HepG2 (cell line): ENCODE measurements at regions not wholly inside any gene's neighbourhood (a gene's known extent, or its start where the extent isn't known, plus 50 kb on each side); places are given as distances from the start of the nearest gene placed in this dataset.
A peak's percentile ranks its signal among the peaks of the same experiment; 100 is the strongest.

Source experiments
- BRD4 ChIP-seq: sonication (generic); formaldehyde crosslinking; IDR thresholded peaks from 2 replicates; pipeline ENCODE4 v1.4.0; 2020; ENCODE audit warnings: missing genetic modification reagents
- ELF1 ChIP-seq: sonication (generic); formaldehyde crosslinking; IDR thresholded peaks from 2 replicates; pipeline ENCODE4 v1.4.0; 2020; ENCODE audit warnings: missing genetic modification reagents
- FIP1L1 ChIP-seq: fragments of 200-400 bp; formaldehyde crosslinking; IDR thresholded peaks from 2 replicates; pipeline ENCODE4 v1.6.1; 2018; ENCODE audit warnings: low read depth, mild to moderate bottlenecking, low read length, moderate library complexity, borderline replicate concordance; ENCODE audit not compliant: insufficient read depth
- FOXC1 ChIP-seq: sonication (generic); formaldehyde crosslinking; IDR thresholded peaks from 2 replicates; pipeline ENCODE4 v1.8.0; 2022; ENCODE audit warnings: mild to moderate bottlenecking, missing genetic modification reagents, borderline replicate concordance
- HDAC1 ChIP-seq: sonication (generic); formaldehyde crosslinking; IDR thresholded peaks from 2 replicates; pipeline ENCODE4 v1.5.1; 2020; ENCODE audit warnings: mild to moderate bottlenecking, missing genetic modification reagents
- MAFK ChIP-seq, 2 experiments: IDR thresholded peaks in 1 of 2; conservative IDR thresholded peaks in 1 of 2; 2 replicates each; pipeline ENCODE4 v1.6.1; 2011; ENCODE audit warnings: improper control_type of control experiment in 2 of 2, low read length in 2 of 2
- NFATC3 ChIP-seq: sonication (generic); formaldehyde crosslinking; IDR thresholded peaks from 2 replicates; pipeline ENCODE4 v1.5.1; 2020; ENCODE audit warnings: mild to moderate bottlenecking, missing genetic modification reagents
- NR2F1 ChIP-seq, 2 experiments: fragments of 450-650 bp in 1 of 2; formaldehyde crosslinking in 1 of 2; IDR thresholded peaks; 2 replicates each; pipeline versions ENCODE4 v1.5.0 to v1.6.1; 2016 to 2020; ENCODE audit warnings: mild to moderate bottlenecking in 1 of 2, missing compliant biosample characterization in 1 of 2, missing genetic modification reagents in 1 of 2, moderate library complexity in 1 of 2
- RBM39 ChIP-seq: fragments of 200-400 bp; formaldehyde crosslinking; IDR thresholded peaks from one replicate; pipeline ENCODE4 v1.6.1; 2018; ENCODE audit warnings: antibody characterized with exemption, mild to moderate bottlenecking, low read depth, low read length; ENCODE audit not compliant: poor library complexity, severe bottlenecking
- RCOR2 ChIP-seq: IDR thresholded peaks from 2 replicates; pipeline ENCODE4 v1.6.1; 2016; ENCODE audit warnings: missing biosample characterization, missing genetic modification reagents
- RFXAP ChIP-seq: sonication (generic); formaldehyde crosslinking; IDR thresholded peaks from 2 replicates; pipeline ENCODE4 v1.4.0; 2020; ENCODE audit warnings: missing genetic modification reagents, borderline replicate concordance
- SAP130 ChIP-seq: IDR thresholded peaks from 2 replicates; pipeline ENCODE4 v1.6.1; 2016; ENCODE audit warnings: low read depth
- SNRNP70 ChIP-seq: fragments of 200-400 bp; formaldehyde crosslinking; IDR thresholded peaks from 2 replicates; pipeline ENCODE4 v1.6.1; 2017; ENCODE audit warnings: mild to moderate bottlenecking, low read depth, low read length, moderate library complexity
- TCF12 ChIP-seq, 2 experiments: fragments of 450-650 bp in 1 of 2; sonication (generic) in 1 of 2; formaldehyde crosslinking in 1 of 2; IDR thresholded peaks; 2 replicates each; pipeline versions ENCODE4 v1.6.1 to v1.8.0; 2017 to 2022; ENCODE audit warnings: antibody characterized with exemption in 1 of 2, mild to moderate bottlenecking in 1 of 2, missing genetic modification reagents in 1 of 2, moderate library complexity in 1 of 2
- XBP1 ChIP-seq: sonication (generic); formaldehyde crosslinking; IDR thresholded peaks from 2 replicates; pipeline ENCODE4 v1.5.0; 2020; ENCODE audit warnings: missing genetic modification reagents
- YY1 ChIP-seq: IDR thresholded peaks from 2 replicates; pipeline ENCODE4 v1.6.1; 2011; ENCODE audit warnings: low read length, low read depth, moderate library complexity, mild to moderate bottlenecking; ENCODE audit not compliant: insufficient read depth, insufficient replicate concordance
- ZBTB33 ChIP-seq: sonication (generic); formaldehyde crosslinking; IDR thresholded peaks from 2 replicates; pipeline ENCODE4 v1.4.0; 2020; ENCODE audit warnings: missing genetic modification reagents
- ZFAT ChIP-seq: sonication (generic); formaldehyde crosslinking; conservative IDR thresholded peaks from 2 replicates; pipeline ENCODE4 v1.8.1; 2023; ENCODE audit warnings: missing genetic modification reagents, inconsistent platforms
- ZFP36L2 ChIP-seq: sonication (generic); formaldehyde crosslinking; IDR thresholded peaks from 2 replicates; pipeline ENCODE4 v1.4.0; 2020; ENCODE audit warnings: missing genetic modification reagents
- ZFP37 ChIP-seq: sonication (generic); formaldehyde crosslinking; IDR thresholded peaks from 2 replicates; pipeline ENCODE4 v1.4.0; 2020; ENCODE audit warnings: missing genetic modification reagents, borderline replicate concordance
- ZKSCAN1 ChIP-seq: fragments of 150-350 bp; IDR thresholded peaks from 2 replicates; pipeline ENCODE4 v1.6.1; 2014; ENCODE audit warnings: low read length
- ZMYM4 ChIP-seq: sonication (generic); formaldehyde crosslinking; IDR thresholded peaks from 2 replicates; pipeline ENCODE4 v1.8.1; 2023; ENCODE audit warnings: mild to moderate bottlenecking, missing genetic modification reagents
- ZNF251 ChIP-seq: sonication (generic); formaldehyde crosslinking; IDR thresholded peaks from 2 replicates; pipeline ENCODE4 v1.9.0; 2021; ENCODE audit warnings: mild to moderate bottlenecking, missing genetic modification reagents
- ZNF563 ChIP-seq: sonication (generic); formaldehyde crosslinking; IDR thresholded peaks from 2 replicates; pipeline ENCODE4 v1.8.0; 2022; ENCODE audit warnings: mild to moderate bottlenecking, moderate library complexity, missing genetic modification reagents
- ZNF615 ChIP-seq: sonication (generic); formaldehyde crosslinking; IDR thresholded peaks from 2 replicates; pipeline ENCODE4 v1.5.0; 2020; ENCODE audit warnings: mild to moderate bottlenecking, missing genetic modification reagents, borderline replicate concordance
- TF ChIP-seq, protein P1 (sequence below): fragments of 450-650 bp; IDR thresholded peaks from 2 replicates; pipeline ENCODE4 v1.6.1; 2017
- TF ChIP-seq, protein P2 (sequence below): sonication (generic); formaldehyde crosslinking; IDR thresholded peaks from 2 replicates; pipeline ENCODE4 v1.5.0; 2020; ENCODE audit warnings: missing genetic modification reagents

GRCh38 chr6:113358063-113358583 is 499.0 kb upstream of the MARCKS start (continued):
- TF ChIP-seq ZNF251 = no peak
- no peak for TF ChIP-seq ZFAT (CRISPR knock-in tag)
- peak in 1 of 2 experiments; percentile 50; a peak in 2 of 4 replicates for TF ChIP-seq NR2F1 (CRISPR knock-in tag; IDR thresholded peaks at IDR 0.05)
- no peak for TF ChIP-seq SNRNP70
- TF ChIP-seq ZKSCAN1 = peak; percentile 61; the same call in 1 of the 2 replicates
- no peak for TF ChIP-seq NFATC3 (CRISPR knock-in tag)
- no peak for TF ChIP-seq XBP1 (CRISPR knock-in tag)
- 0 out of 2 replicates have a peak, but pooled peaks have one; percentile 12 for TF ChIP-seq ZBTB33 (CRISPR knock-in tag)
- TF ChIP-seq, protein P1, sequence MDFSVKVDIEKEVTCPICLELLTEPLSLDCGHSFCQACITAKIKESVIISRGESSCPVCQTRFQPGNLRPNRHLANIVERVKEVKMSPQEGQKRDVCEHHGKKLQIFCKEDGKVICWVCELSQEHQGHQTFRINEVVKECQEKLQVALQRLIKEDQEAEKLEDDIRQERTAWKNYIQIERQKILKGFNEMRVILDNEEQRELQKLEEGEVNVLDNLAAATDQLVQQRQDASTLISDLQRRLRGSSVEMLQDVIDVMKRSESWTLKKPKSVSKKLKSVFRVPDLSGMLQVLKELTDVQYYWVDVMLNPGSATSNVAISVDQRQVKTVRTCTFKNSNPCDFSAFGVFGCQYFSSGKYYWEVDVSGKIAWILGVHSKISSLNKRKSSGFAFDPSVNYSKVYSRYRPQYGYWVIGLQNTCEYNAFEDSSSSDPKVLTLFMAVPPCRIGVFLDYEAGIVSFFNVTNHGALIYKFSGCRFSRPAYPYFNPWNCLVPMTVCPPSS = no peak
- TF ChIP-seq MAFK (conservative IDR thresholded peaks at IDR 0.05 in 1 of 2, IDR thresholded peaks at IDR 0.05 in 1 of 2; ENCODE audit: low read length in 2 of 2) = no peak
- TF ChIP-seq, protein P2, sequence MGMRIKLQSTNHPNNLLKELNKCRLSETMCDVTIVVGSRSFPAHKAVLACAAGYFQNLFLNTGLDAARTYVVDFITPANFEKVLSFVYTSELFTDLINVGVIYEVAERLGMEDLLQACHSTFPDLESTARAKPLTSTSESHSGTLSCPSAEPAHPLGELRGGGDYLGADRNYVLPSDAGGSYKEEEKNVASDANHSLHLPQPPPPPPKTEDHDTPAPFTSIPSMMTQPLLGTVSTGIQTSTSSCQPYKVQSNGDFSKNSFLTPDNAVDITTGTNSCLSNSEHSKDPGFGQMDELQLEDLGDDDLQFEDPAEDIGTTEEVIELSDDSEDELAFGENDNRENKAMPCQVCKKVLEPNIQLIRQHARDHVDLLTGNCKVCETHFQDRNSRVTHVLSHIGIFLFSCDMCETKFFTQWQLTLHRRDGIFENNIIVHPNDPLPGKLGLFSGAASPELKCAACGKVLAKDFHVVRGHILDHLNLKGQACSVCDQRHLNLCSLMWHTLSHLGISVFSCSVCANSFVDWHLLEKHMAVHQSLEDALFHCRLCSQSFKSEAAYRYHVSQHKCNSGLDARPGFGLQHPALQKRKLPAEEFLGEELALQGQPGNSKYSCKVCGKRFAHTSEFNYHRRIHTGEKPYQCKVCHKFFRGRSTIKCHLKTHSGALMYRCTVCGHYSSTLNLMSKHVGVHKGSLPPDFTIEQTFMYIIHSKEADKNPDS = no peak
- no peak for TF ChIP-seq HDAC1 (CRISPR knock-in tag)
- no peak for TF ChIP-seq ELF1
- no peak for TF ChIP-seq ZNF615
- no peak for TF ChIP-seq FOXC1 (CRISPR knock-in tag)
- TF ChIP-seq FIP1L1 = no peak
- TF ChIP-seq TCF12 (IDR thresholded peaks at IDR 0.05) = no peak
- TF ChIP-seq TCF12 (CRISPR knock-in tag; IDR thresholded peaks at IDR 0.05) = no peak
- no peak for TF ChIP-seq YY1
- peak; percentile 38; the same call in 1 of the 2 replicates for TF ChIP-seq ZMYM4 (CRISPR knock-in tag)
- TF ChIP-seq RBM39 = no peak
- TF ChIP-seq ZNF563 = no peak
- TF ChIP-seq ZFP37 = no peak
- no peak for TF ChIP-seq ZFP36L2 (CRISPR knock-in tag)
- no peak for TF ChIP-seq SAP130
- no peak for TF ChIP-seq RFXAP (CRISPR knock-in tag)
- no peak for TF ChIP-seq BRD4 (CRISPR knock-in tag)
- TF ChIP-seq RCOR2 = peak; percentile 60; the same call in 1 of the 2 replicates
